ENCODE measurements at regions not wholly inside any gene's neighbourhood (a gene's known extent, or its start where the extent isn't known, plus 50 kb on each side); places are given as distances from the start of the nearest gene placed in this dataset.

GRCh38 chr2:234403751-234404150 lies 93.1 kb downstream of the ARL4C start:
- CTCF ChIA-PET: interaction anchor here (0.6 kb wide), 1 partner anchor 39 kb away, joined by 5 read pairs; no protein-coding TSS in a partner anchor
- TF ChIP-seq, protein P1, sequence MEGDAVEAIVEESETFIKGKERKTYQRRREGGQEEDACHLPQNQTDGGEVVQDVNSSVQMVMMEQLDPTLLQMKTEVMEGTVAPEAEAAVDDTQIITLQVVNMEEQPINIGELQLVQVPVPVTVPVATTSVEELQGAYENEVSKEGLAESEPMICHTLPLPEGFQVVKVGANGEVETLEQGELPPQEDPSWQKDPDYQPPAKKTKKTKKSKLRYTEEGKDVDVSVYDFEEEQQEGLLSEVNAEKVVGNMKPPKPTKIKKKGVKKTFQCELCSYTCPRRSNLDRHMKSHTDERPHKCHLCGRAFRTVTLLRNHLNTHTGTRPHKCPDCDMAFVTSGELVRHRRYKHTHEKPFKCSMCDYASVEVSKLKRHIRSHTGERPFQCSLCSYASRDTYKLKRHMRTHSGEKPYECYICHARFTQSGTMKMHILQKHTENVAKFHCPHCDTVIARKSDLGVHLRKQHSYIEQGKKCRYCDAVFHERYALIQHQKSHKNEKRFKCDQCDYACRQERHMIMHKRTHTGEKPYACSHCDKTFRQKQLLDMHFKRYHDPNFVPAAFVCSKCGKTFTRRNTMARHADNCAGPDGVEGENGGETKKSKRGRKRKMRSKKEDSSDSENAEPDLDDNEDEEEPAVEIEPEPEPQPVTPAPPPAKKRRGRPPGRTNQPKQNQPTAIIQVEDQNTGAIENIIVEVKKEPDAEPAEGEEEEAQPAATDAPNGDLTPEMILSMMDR (conservative IDR thresholded peaks at IDR 0.05; ENCODE audit: low read depth): no peak
- POLR2A ChIA-PET (ENCODE audit: low non-redundant PET): interaction anchor here (0.6 kb wide), 1 partner anchor 297 kb away, joined by 4 read pairs; no protein-coding TSS in a partner anchor
- DNase-seq (ENCODE audit: low spot score): no peak
- no peak overlapping the region for H3K27ac ChIP-seq

DNA sequence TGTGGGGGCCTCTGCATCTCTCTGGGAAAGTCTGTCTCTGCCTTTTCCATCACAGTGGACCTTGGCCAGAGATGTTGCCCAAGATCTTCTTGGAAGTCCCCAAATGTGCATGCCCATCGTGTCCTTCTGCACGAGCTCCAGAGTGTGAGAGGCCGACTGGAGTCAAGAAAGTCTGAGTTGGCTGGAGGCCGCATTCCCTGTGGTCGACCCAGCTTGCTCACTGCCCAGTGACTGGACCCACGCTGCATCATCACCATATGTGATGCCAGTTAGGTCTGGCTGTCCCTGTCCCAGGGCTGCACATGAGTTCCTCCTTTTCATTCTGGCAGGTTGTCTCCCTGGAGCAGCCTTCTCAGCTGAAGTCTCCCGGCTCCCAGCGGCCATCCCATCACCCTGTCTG lies 93.8 kb downstream of the ARL4C start:
- POLR2A ChIA-PET (ENCODE audit: low non-redundant PET): no interaction called here
- no peak overlapping the region for H3K27ac ChIP-seq
- TF ChIP-seq, protein P1 (conservative IDR thresholded peaks at IDR 0.05; ENCODE audit: low read depth): no peak
- CTCF ChIA-PET: no interaction called here
- no peak for DNase-seq (ENCODE audit: low spot score)

GRCh38 chr2:234401426-234401825 lies 95.5 kb downstream of the ARL4C start:
- ChIA-PET POLR2A (ENCODE audit: low non-redundant PET) (no interaction called here), CTCF (no interaction called here)
- no peak for DNase-seq (ENCODE audit: low spot score)
- TF ChIP-seq, protein P1 (conservative IDR thresholded peaks at IDR 0.05; ENCODE audit: low read depth): no peak
- no peak overlapping the region for H3K27ac ChIP-seq

- TF ChIP-seq, protein P1 (conservative IDR thresholded peaks at IDR 0.05; ENCODE audit: low read depth): no peak
- no peak overlapping the region for H3K27ac ChIP-seq
- ChIA-PET CTCF (interaction anchor here (0.9 kb wide), 1 partner anchor 110 kb away, joined by 5 read pairs; no protein-coding TSS in a partner anchor), POLR2A (ENCODE audit: low non-redundant PET) (no interaction called here)
- no peak for DNase-seq (ENCODE audit: low spot score)
Observed at GRCh38 chr2:234399451-234400246, 97.2 kb downstream of the ARL4C start.

DNA sequence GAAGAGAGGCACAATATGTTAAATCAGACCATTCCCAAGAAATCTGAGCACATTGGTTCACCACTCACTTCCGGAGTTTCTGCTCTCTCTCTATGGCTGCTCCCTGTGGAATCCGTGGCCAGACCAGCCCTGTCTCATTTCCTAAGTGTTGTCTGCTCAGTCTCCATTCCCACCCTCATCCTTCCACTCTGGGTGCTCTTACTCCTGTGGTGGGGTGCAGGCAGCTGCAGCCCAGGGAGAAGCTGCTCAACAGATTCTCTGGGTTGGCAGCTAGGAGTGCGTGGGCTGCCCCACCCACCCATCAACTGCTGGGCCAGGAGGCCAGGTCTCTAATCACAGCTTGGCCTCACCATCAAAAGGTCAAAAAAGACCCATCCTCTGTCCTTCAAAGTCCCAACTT lies 98.3 kb downstream of the ARL4C start:
- CTCF ChIA-PET: interaction anchor here (0.9 kb wide), 1 partner anchor 111 kb away, joined by 5 read pairs; no protein-coding TSS in a partner anchor
- TF ChIP-seq, protein P1 (conservative IDR thresholded peaks at IDR 0.05; ENCODE audit: low read depth): no peak

DNA sequence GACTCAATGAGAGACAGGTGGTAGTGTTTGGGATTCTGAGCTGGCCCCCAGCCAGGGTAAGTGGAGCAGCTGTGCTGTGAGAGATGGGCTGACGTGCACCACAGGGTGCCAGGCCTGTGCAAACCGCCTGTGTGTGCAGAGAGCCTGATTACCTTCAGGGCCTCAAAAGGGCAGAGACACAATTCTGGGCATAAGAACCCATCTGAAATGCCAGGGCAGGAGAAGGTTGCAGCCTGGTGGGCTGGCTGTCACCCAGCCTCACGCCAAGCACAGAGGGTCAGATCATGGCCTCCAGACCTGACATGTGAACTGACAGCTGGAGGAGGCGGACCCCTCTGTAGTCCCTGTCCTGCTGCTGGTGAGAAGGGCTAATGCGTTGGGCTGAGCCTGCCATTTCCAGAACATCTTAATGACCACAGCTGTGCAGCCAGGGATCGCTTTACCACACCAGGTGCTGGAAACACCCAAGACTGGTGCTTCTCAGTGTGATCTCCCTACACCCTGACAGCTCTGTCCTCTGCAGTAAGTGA lies 100.9 kb downstream of the ARL4C start:
- ChIA-PET POLR2A (ENCODE audit: low non-redundant PET) (no interaction called here), CTCF (no interaction called here)
- no peak overlapping the region for H3K27ac ChIP-seq
- TF ChIP-seq, protein P1 (conservative IDR thresholded peaks at IDR 0.05; ENCODE audit: low read depth): no peak
- DNase-seq (ENCODE audit: low spot score): no peak

More for the DNA sequence above, 98.3 kb downstream of the ARL4C start:
- H3K27ac ChIP-seq: no peak overlapping the region
- DNase-seq (ENCODE audit: low spot score): no peak
- POLR2A ChIA-PET (ENCODE audit: low non-redundant PET): no interaction called here
